SK-N-SH (cell line): ENCODE measurements at regions not wholly inside any gene's neighbourhood (a gene's known extent, or its start where the extent isn't known, plus 50 kb on each side); places are given as distances from the start of the nearest gene placed in this dataset.

ENCODE experiments used
- CTCF ChIA-PET: fragments of 300-600, 350-600 bp; formaldehyde crosslinking; extraction: SDS; loops from one replicate; lab custom pipeline; 2021; lab: Yijun Ruan, JAX
- POLR2A ChIA-PET: fragments of 350-600 bp; sonication (Branson Sonifier 250); formaldehyde crosslinking; extraction: SDS; loops from one replicate; lab custom pipeline; 2020; ENCODE audit warnings: antibody characterized with exemption, inconsistent platforms; lab: Yijun Ruan, JAX
- DNase-seq: peaks from one replicate; pipeline ENCODE4 v3.0.0; 2012
- H2AFZ ChIP-seq: fragments of 200-600 bp; sonication (generic); 2 replicates; pipeline ENCODE4 v1.8.1; 2016; ENCODE audit warnings: antibody characterized with exemption, mild to moderate bottlenecking, low read depth
- H3F3A ChIP-seq: fragments of 200-600 bp; sonication (generic); replicated peaks from 2 replicates; pipeline ENCODE3; 2016; ENCODE audit warnings: antibody characterized with exemption, mild to moderate bottlenecking; ENCODE audit not compliant: insufficient read depth
- H3K27ac ChIP-seq, 2 experiments: fragments of 200-500 bp in 1 of 2; fragments of 200-600 bp in 1 of 2; sonication (Bioruptor generic) in 1 of 2; sonication (generic), shearing (Covaris generic) in 1 of 2; 2 replicates each; pipeline versions ENCODE4 v1.5.1 to v1.6.1; 2014 to 2016; ENCODE audit warnings: low read depth in 2 of 2, inconsistent platforms in 1 of 2, low read length in 1 of 2, mild to moderate bottlenecking in 1 of 2, mixed read lengths in 1 of 2
- H3K27me3 ChIP-seq: fragments of 200-600 bp; sonication (generic), shearing (Covaris generic); 2 replicates; pipeline ENCODE4 v1.6.1; 2016; ENCODE audit warnings: mixed run types; ENCODE audit not compliant: insufficient read depth
- H3K36me3 ChIP-seq, 2 experiments: fragments of 200-500 bp in 1 of 2; fragments of 200-600 bp in 1 of 2; sonication (Bioruptor generic) in 1 of 2; sonication (generic) in 1 of 2; replicated peaks in 1 of 2; 2 replicates each; pipeline versions ENCODE3 to v1.5.1; 2014 to 2016; ENCODE audit warnings: low read length in 1 of 2, mild to moderate bottlenecking in 1 of 2; ENCODE audit not compliant: insufficient read depth in 2 of 2, control insufficient read depth in 1 of 2
- H3K4me1 ChIP-seq, 2 experiments: fragments of 200-500 bp in 1 of 2; fragments of 200-600 bp in 1 of 2; sonication (Bioruptor generic) in 1 of 2; sonication (generic), shearing (Covaris generic) in 1 of 2; 2 replicates each; pipeline versions ENCODE4 v1.5.1 to v1.6.1; 2014 to 2016; ENCODE audit warnings: low read depth in 1 of 2, low read length in 1 of 2, mixed run types in 1 of 2; ENCODE audit not compliant: insufficient read depth in 2 of 2, control insufficient read depth in 1 of 2
- H3K4me2 ChIP-seq: fragments of 200-600 bp; sonication (generic), shearing (Covaris generic); 2 replicates; pipeline ENCODE4 v1.6.1; 2017; ENCODE audit warnings: mixed run types
- H3K4me3 ChIP-seq, 2 experiments: fragments of 200-500 bp in 1 of 2; fragments of 200-600 bp in 1 of 2; sonication (Bioruptor generic) in 1 of 2; sonication (generic), shearing (Covaris generic) in 1 of 2; 2 replicates each; pipeline versions ENCODE4 v1.5.1 to v1.8.1; 2014 to 2016; ENCODE audit warnings: low read depth in 2 of 2, inconsistent platforms in 1 of 2, low read length in 1 of 2, mild to moderate bottlenecking in 1 of 2, mixed read lengths in 1 of 2, moderate library complexity in 1 of 2
- H3K79me2 ChIP-seq: fragments of 200-600 bp; sonication (generic); 2 replicates; pipeline ENCODE4 v1.8.1; 2017; ENCODE audit warnings: mild to moderate bottlenecking; ENCODE audit not compliant: insufficient read depth
- H3K9ac ChIP-seq: fragments of 200-600 bp; sonication (generic); 2 replicates; pipeline ENCODE4 v1.6.1; 2017; ENCODE audit warnings: mixed run types
- H3K9me2 ChIP-seq: fragments of 200-600 bp; sonication (generic); 2 replicates; pipeline ENCODE4 v1.6.1; 2017; ENCODE audit warnings: mixed run types
- H3K9me3 ChIP-seq: fragments of 200-600 bp; sonication (generic); 2 replicates; pipeline ENCODE4 v1.6.1; 2017; ENCODE audit warnings: mixed run types, mild to moderate bottlenecking, moderate library complexity
- H4K20me1 ChIP-seq: fragments of 200-600 bp; sonication (generic); 2 replicates; pipeline ENCODE4 v1.6.1; 2017; ENCODE audit warnings: mild to moderate bottlenecking, mixed run types; ENCODE audit not compliant: insufficient read depth
- CHD2 ChIP-seq: fragments of 150-350 bp; IDR thresholded peaks from 2 replicates; pipeline ENCODE4 v1.6.1; 2018; ENCODE audit warnings: low read length; ENCODE audit not compliant: partially characterized antibody
- EP300 ChIP-seq, 2 experiments: IDR thresholded peaks; 2 replicates each; pipeline versions ENCODE4 v1.4.0 to v1.6.1; 2012; ENCODE audit warnings: borderline replicate concordance in 1 of 2, low read depth in 1 of 2, low read length in 1 of 2
- EZH2phosphoT487 ChIP-seq: fragments of 200-600 bp; sonication (generic); IDR thresholded peaks from 2 replicates; pipeline ENCODE4 v1.6.1; 2017; ENCODE audit warnings: low read depth, mixed run types, mild to moderate bottlenecking, antibody characterized with exemption, moderate library complexity, borderline replicate concordance
- FOSL2 ChIP-seq: IDR thresholded peaks from 2 replicates; pipeline ENCODE4 v1.4.0; 2012; ENCODE audit warnings: low read depth, mild to moderate bottlenecking, moderate library complexity, borderline replicate concordance
- JUND ChIP-seq: IDR thresholded peaks from 2 replicates; pipeline ENCODE4 v1.4.0; 2012
- MEF2A ChIP-seq: IDR thresholded peaks from 2 replicates; pipeline ENCODE4 v1.4.0; 2012; ENCODE audit warnings: low read depth, borderline replicate concordance
- MXI1 ChIP-seq: IDR thresholded peaks from 2 replicates; pipeline ENCODE4 v1.6.1; 2012; ENCODE audit warnings: mild to moderate bottlenecking, low read depth, low read length, improper control_type of control experiment
- NFIC ChIP-seq: IDR thresholded peaks from 2 replicates; pipeline ENCODE4 v1.4.0; 2012; ENCODE audit warnings: borderline replicate concordance
- NRF1 ChIP-seq: IDR thresholded peaks from 2 replicates; pipeline ENCODE4 v1.6.1; 2012; ENCODE audit warnings: low read depth, mild to moderate bottlenecking, low read length
- POLR2AphosphoS5 ChIP-seq: IDR thresholded peaks from 2 replicates; pipeline ENCODE4 v1.6.1; 2012; ENCODE audit warnings: low read depth, low read length
- RCOR1 ChIP-seq: fragments of 150-350 bp; IDR thresholded peaks from 2 replicates; pipeline ENCODE4 v1.6.1; 2017; ENCODE audit warnings: antibody characterized with exemption, low read length
- RFX5 ChIP-seq: IDR thresholded peaks from 2 replicates; pipeline ENCODE4 v1.6.1; 2012; ENCODE audit warnings: mild to moderate bottlenecking, improper control_type of control experiment, low read length
- RXRA ChIP-seq: IDR thresholded peaks from 2 replicates; pipeline ENCODE4 v1.4.0; 2012; ENCODE audit warnings: low read depth, mild to moderate bottlenecking, borderline replicate concordance
- SIN3A ChIP-seq: IDR thresholded peaks from 2 replicates; pipeline ENCODE4 v1.6.1; 2012; ENCODE audit warnings: low read depth, mild to moderate bottlenecking, low read length, moderate library complexity, borderline replicate concordance
- SMC3 ChIP-seq: IDR thresholded peaks from 2 replicates; pipeline ENCODE4 v1.6.1; 2012; ENCODE audit warnings: low read depth, low read length, improper control_type of control experiment
- TAF1 ChIP-seq: IDR thresholded peaks from 2 replicates; pipeline ENCODE4 v1.6.1; 2012; ENCODE audit warnings: low read depth, mild to moderate bottlenecking, low read length, moderate library complexity, borderline replicate concordance
- TCF12 ChIP-seq: IDR thresholded peaks from 2 replicates; pipeline ENCODE4 v1.4.0; 2012
- TEAD4 ChIP-seq: IDR thresholded peaks from 2 replicates; pipeline ENCODE4 v1.4.0; 2012; ENCODE audit warnings: mild to moderate bottlenecking, borderline replicate concordance; ENCODE audit not compliant: insufficient read depth
- YY1 ChIP-seq: IDR thresholded peaks from 2 replicates; pipeline ENCODE4 v1.4.0; 2012; ENCODE audit warnings: low read depth, mild to moderate bottlenecking
- WGBS: methylation state at CpG from one replicate; pipeline ENCODE4 v1.1.6; 2017; ENCODE audit warnings: low lambda C conversion rate; 5-methylcytosine and 5-hydroxymethylcytosine counted together
- TF ChIP-seq, protein P1 (sequence below): IDR thresholded peaks from 2 replicates; pipeline ENCODE4 v1.4.0; 2012; ENCODE audit warnings: low read depth
- TF ChIP-seq, protein P2 (sequence below): IDR thresholded peaks from 2 replicates; pipeline ENCODE4 v1.4.0; 2012; ENCODE audit warnings: low read depth, borderline replicate concordance
- TF ChIP-seq, protein P3 (sequence below): fragments of 200-600 bp; sonication (generic); IDR thresholded peaks from 2 replicates; pipeline ENCODE4 v1.6.1; 2017; ENCODE audit warnings: antibody characterized with exemption, mild to moderate bottlenecking, moderate library complexity
- TF ChIP-seq, protein P4 (sequence below): fragments of 150-350 bp; IDR thresholded peaks from 2 replicates; pipeline ENCODE4 v1.6.1; 2016; ENCODE audit warnings: mild to moderate bottlenecking, low read depth, low read length
- TF ChIP-seq, protein P5 (sequence below): IDR thresholded peaks from 2 replicates; pipeline ENCODE4 v1.4.0; 2012; ENCODE audit warnings: low read depth, borderline replicate concordance
- TF ChIP-seq, protein P6 (sequence below): IDR thresholded peaks from 2 replicates; pipeline ENCODE4 v1.6.1; 2012; ENCODE audit warnings: mild to moderate bottlenecking, low read depth, low read length, moderate library complexity

DNA sequence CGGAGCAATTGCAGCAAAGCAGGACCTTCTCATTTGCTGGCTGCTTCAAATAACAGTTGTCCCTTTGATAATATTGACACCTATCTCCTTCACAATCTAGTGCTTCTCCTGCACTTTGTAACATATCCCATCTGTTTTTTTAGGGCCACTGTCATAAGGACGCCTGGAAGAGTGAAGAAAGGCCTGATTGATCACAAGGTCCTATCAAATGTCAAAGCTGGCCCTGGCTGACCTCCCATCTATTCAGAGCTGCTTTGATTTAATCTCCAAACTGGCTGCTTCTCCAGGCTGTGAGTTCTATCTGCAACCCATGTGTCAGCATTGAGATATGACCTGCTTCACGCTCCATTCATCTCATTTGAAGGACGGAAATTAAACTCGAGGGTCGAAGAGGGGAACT is 601.2 kb upstream of the KCNMB2 start:
- H3K9me2 ChIP-seq: no peaks in the 10 kb centered on the region
- no peak overlapping the region for H3K9ac ChIP-seq
- no peaks in the 10 kb centered on the region for H3K9me3 ChIP-seq
- H3K4me2 ChIP-seq: no peak overlapping the region
- no peaks in the 10 kb centered on the region for H3K27me3 ChIP-seq
- peaks cover 18 to 33% of the 10 kb centered on the region in 2 experiments; a peak in 3 of 4 replicates for H3K4me1 ChIP-seq
- peak; percentile 44 for DNase-seq
- ChIA-PET POLR2A (no interaction called here), CTCF (interaction anchor here (1.0 to 1.3 kb wide), 2 partner anchors 13 to 25 kb away, joined by 3 read pairs; no protein-coding TSS in a partner anchor)
- H3K36me3 ChIP-seq: no peaks in the 10 kb centered on the region
- H3F3A ChIP-seq: peaks cover 16% of the 10 kb centered on the region
- H2AFZ ChIP-seq: 0 out of 2 replicates have a peak overlapping the region, but pooled peaks have one; percentile 2
- no peaks in the 10 kb centered on the region for H3K79me2 ChIP-seq
- WGBS: 65% methylated on average over 6 of the region's 6 CpGs
- peak overlapping the region in 1 of 2 experiments; percentile 84; a peak in 2 of 4 replicates for H3K27ac ChIP-seq
- H3K4me3 ChIP-seq: no peak overlapping the region
- no peaks in the 10 kb centered on the region for H4K20me1 ChIP-seq
- TF ChIP-seq, protein P1, sequence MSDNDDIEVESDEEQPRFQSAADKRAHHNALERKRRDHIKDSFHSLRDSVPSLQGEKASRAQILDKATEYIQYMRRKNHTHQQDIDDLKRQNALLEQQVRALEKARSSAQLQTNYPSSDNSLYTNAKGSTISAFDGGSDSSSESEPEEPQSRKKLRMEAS: no peak
- TF ChIP-seq MXI1 (peak; percentile 27; the same call in 1 of the 2 replicates), RXRA (no peak), EZH2phosphoT487 (no peak), SMC3 (no peak), RCOR1 (peak; percentile 79; the same call in 1 of the 2 replicates), NFIC (peak; percentile 43; the same call in 1 of the 2 replicates), TEAD4 (0 out of 2 replicates have a peak, but pooled peaks have one; percentile 43), JUND (no peak), YY1 (no peak), CHD2 (no peak), NRF1 (no peak), FOSL2 (no peak), RFX5 (no peak), POLR2AphosphoS5 (no peak), EP300 (IDR thresholded peaks at IDR 0.05; ENCODE audit: borderline replicate concordance in 1 of 2, low read depth in 1 of 2, low read length in 1 of 2) (peak; percentile 27 to 84; a peak in 3 of 4 replicates), MEF2A (no peak), TCF12 (peak; percentile 64), SIN3A (no peak), TAF1 (no peak)
- TF ChIP-seq, protein P2, sequence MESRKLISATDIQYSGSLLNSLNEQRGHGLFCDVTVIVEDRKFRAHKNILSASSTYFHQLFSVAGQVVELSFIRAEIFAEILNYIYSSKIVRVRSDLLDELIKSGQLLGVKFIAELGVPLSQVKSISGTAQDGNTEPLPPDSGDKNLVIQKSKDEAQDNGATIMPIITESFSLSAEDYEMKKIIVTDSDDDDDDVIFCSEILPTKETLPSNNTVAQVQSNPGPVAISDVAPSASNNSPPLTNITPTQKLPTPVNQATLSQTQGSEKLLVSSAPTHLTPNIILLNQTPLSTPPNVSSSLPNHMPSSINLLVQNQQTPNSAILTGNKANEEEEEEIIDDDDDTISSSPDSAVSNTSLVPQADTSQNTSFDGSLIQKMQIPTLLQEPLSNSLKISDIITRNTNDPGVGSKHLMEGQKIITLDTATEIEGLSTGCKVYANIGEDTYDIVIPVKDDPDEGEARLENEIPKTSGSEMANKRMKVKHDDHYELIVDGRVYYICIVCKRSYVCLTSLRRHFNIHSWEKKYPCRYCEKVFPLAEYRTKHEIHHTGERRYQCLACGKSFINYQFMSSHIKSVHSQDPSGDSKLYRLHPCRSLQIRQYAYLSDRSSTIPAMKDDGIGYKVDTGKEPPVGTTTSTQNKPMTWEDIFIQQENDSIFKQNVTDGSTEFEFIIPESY: no peak
- TF ChIP-seq, protein P3, sequence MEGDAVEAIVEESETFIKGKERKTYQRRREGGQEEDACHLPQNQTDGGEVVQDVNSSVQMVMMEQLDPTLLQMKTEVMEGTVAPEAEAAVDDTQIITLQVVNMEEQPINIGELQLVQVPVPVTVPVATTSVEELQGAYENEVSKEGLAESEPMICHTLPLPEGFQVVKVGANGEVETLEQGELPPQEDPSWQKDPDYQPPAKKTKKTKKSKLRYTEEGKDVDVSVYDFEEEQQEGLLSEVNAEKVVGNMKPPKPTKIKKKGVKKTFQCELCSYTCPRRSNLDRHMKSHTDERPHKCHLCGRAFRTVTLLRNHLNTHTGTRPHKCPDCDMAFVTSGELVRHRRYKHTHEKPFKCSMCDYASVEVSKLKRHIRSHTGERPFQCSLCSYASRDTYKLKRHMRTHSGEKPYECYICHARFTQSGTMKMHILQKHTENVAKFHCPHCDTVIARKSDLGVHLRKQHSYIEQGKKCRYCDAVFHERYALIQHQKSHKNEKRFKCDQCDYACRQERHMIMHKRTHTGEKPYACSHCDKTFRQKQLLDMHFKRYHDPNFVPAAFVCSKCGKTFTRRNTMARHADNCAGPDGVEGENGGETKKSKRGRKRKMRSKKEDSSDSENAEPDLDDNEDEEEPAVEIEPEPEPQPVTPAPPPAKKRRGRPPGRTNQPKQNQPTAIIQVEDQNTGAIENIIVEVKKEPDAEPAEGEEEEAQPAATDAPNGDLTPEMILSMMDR: no peak
- TF ChIP-seq, protein P4, sequence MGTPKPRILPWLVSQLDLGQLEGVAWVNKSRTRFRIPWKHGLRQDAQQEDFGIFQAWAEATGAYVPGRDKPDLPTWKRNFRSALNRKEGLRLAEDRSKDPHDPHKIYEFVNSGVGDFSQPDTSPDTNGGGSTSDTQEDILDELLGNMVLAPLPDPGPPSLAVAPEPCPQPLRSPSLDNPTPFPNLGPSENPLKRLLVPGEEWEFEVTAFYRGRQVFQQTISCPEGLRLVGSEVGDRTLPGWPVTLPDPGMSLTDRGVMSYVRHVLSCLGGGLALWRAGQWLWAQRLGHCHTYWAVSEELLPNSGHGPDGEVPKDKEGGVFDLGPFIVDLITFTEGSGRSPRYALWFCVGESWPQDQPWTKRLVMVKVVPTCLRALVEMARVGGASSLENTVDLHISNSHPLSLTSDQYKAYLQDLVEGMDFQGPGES: no peak
- TF ChIP-seq, protein P5, sequence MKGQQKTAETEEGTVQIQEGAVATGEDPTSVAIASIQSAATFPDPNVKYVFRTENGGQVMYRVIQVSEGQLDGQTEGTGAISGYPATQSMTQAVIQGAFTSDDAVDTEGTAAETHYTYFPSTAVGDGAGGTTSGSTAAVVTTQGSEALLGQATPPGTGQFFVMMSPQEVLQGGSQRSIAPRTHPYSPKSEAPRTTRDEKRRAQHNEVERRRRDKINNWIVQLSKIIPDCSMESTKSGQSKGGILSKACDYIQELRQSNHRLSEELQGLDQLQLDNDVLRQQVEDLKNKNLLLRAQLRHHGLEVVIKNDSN: no peak
- TF ChIP-seq, protein P6, sequence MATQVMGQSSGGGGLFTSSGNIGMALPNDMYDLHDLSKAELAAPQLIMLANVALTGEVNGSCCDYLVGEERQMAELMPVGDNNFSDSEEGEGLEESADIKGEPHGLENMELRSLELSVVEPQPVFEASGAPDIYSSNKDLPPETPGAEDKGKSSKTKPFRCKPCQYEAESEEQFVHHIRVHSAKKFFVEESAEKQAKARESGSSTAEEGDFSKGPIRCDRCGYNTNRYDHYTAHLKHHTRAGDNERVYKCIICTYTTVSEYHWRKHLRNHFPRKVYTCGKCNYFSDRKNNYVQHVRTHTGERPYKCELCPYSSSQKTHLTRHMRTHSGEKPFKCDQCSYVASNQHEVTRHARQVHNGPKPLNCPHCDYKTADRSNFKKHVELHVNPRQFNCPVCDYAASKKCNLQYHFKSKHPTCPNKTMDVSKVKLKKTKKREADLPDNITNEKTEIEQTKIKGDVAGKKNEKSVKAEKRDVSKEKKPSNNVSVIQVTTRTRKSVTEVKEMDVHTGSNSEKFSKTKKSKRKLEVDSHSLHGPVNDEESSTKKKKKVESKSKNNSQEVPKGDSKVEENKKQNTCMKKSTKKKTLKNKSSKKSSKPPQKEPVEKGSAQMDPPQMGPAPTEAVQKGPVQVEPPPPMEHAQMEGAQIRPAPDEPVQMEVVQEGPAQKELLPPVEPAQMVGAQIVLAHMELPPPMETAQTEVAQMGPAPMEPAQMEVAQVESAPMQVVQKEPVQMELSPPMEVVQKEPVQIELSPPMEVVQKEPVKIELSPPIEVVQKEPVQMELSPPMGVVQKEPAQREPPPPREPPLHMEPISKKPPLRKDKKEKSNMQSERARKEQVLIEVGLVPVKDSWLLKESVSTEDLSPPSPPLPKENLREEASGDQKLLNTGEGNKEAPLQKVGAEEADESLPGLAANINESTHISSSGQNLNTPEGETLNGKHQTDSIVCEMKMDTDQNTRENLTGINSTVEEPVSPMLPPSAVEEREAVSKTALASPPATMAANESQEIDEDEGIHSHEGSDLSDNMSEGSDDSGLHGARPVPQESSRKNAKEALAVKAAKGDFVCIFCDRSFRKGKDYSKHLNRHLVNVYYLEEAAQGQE: no peak
